Smooth muscle cell (in vitro differentiated cells): ENCODE measurements at regions not wholly inside any gene's neighbourhood (a gene's known extent, or its start where the extent isn't known, plus 50 kb on each side); places are given as distances from the start of the nearest gene placed in this dataset.

ENCODE experiments used
- DNase-seq: peaks from one replicate; lab custom pipeline; 2025; ENCODE audit not compliant: unreplicated experiment; lab: John Stamatoyannopoulos, UW
- H2AFZ ChIP-seq: fragments of 200-600 bp; sonication (generic); 2 replicates; pipeline ENCODE4 v1.6.0; 2016; ENCODE audit warnings: antibody characterized with exemption, low read depth, mild to moderate bottlenecking
- H3F3A ChIP-seq: fragments of 200-600 bp; sonication (generic); 2 replicates; pipeline ENCODE4 v1.6.0; 2017; ENCODE audit warnings: antibody characterized with exemption, low read depth
- H3K27ac ChIP-seq: fragments of 200-600 bp; sonication (generic); 2 replicates; pipeline ENCODE4 v1.5.1; 2016; ENCODE audit warnings: low read depth, mild to moderate bottlenecking
- H3K27me3 ChIP-seq: fragments of 200-600 bp; sonication (generic); 2 replicates; pipeline ENCODE4 v1.6.1; 2016; ENCODE audit warnings: low read depth, mild to moderate bottlenecking
- H3K36me3 ChIP-seq: fragments of 200-600 bp; sonication (generic); 2 replicates; pipeline ENCODE4 v1.5.1; 2016; ENCODE audit warnings: low read depth
- H3K4me1 ChIP-seq: fragments of 200-600 bp; sonication (generic); 2 replicates; pipeline ENCODE4 v1.5.1; 2016; ENCODE audit warnings: low read depth
- H3K4me2 ChIP-seq: fragments of 200-600 bp; sonication (generic); 2 replicates; pipeline ENCODE4 v1.6.0; 2016; ENCODE audit warnings: mild to moderate bottlenecking
- H3K4me3 ChIP-seq: fragments of 200-600 bp; sonication (generic); 2 replicates; pipeline ENCODE4 v1.5.1; 2016; ENCODE audit warnings: mild to moderate bottlenecking
- H3K79me2 ChIP-seq: fragments of 200-600 bp; sonication (generic); 2 replicates; pipeline ENCODE4 v1.6.0; 2016; ENCODE audit warnings: low read depth, mild to moderate bottlenecking
- H3K9ac ChIP-seq: fragments of 200-600 bp; sonication (generic); 2 replicates; pipeline ENCODE4 v1.6.0; 2016; ENCODE audit warnings: low read depth
- H3K9me3 ChIP-seq: fragments of 200-600 bp; sonication (generic); replicated peaks from 2 replicates; pipeline ENCODE4 v1.5.1; 2016; ENCODE audit warnings: low read depth
- H4K20me1 ChIP-seq: fragments of 200-600 bp; sonication (generic); 2 replicates; pipeline ENCODE4 v1.6.0; 2016; ENCODE audit warnings: low read depth
- CTCF ChIP-seq: fragments of 200-600 bp; sonication (generic); IDR thresholded peaks from 2 replicates; pipeline ENCODE4 v1.5.1; 2017; ENCODE audit warnings: borderline replicate concordance, mild to moderate bottlenecking, antibody characterized with exemption; ENCODE audit not compliant: insufficient read depth, poor library complexity, severe bottlenecking
- WGBS: methylation state at CpG from one replicate; pipeline ENCODE4 v1.1.7; 2016; ENCODE audit warnings: low lambda C conversion rate; 5-methylcytosine and 5-hydroxymethylcytosine counted together

GRCh38 chr4:30416547-30416946, 303.6 kb upstream of the PCDH7 start:
- no peaks in the 10 kb centered on the region for H3K4me1 ChIP-seq
- H3K36me3 ChIP-seq: peaks cover 7% of the 10 kb centered on the region
- H3K4me2 ChIP-seq: no peak overlapping the region
- no peaks in the 10 kb centered on the region for H3K27me3 ChIP-seq
- no peaks in the 10 kb centered on the region for H4K20me1 ChIP-seq
- no peaks in the 10 kb centered on the region for H3F3A ChIP-seq
- DNase-seq: no peak
- no peak overlapping the region for H3K27ac ChIP-seq
- no peaks in the 10 kb centered on the region for H3K79me2 ChIP-seq
- WGBS: 71% methylated on average over 3 of the region's 3 CpGs
- H3K4me3 ChIP-seq: no peak overlapping the region
- H3K9ac ChIP-seq: no peak overlapping the region
- TF ChIP-seq CTCF: no peak
- peaks cover 31% of the 10 kb centered on the region for H3K9me3 ChIP-seq
- no peak overlapping the region for H2AFZ ChIP-seq

GRCh38 chr4:30427932-30428331, 292.2 kb upstream of the PCDH7 start:
- Histone ChIP-seq H3K79me2 (no peaks in the 10 kb centered on the region), H3K9me3 (no peaks in the 10 kb centered on the region), H3K4me1 (no peaks in the 10 kb centered on the region), H2AFZ (no peak overlapping the region), H3K4me2 (no peak overlapping the region), H3K27ac (no peak overlapping the region), H4K20me1 (no peaks in the 10 kb centered on the region), H3K36me3 (no peaks in the 10 kb centered on the region), H3K27me3 (no peaks in the 10 kb centered on the region), H3K9ac (no peak overlapping the region), H3K4me3 (no peak overlapping the region), H3F3A (no peaks in the 10 kb centered on the region)
- 67% methylated on average over 2 of the region's 2 CpGs for WGBS
- no peak for TF ChIP-seq CTCF
- no peak for DNase-seq

DNA sequence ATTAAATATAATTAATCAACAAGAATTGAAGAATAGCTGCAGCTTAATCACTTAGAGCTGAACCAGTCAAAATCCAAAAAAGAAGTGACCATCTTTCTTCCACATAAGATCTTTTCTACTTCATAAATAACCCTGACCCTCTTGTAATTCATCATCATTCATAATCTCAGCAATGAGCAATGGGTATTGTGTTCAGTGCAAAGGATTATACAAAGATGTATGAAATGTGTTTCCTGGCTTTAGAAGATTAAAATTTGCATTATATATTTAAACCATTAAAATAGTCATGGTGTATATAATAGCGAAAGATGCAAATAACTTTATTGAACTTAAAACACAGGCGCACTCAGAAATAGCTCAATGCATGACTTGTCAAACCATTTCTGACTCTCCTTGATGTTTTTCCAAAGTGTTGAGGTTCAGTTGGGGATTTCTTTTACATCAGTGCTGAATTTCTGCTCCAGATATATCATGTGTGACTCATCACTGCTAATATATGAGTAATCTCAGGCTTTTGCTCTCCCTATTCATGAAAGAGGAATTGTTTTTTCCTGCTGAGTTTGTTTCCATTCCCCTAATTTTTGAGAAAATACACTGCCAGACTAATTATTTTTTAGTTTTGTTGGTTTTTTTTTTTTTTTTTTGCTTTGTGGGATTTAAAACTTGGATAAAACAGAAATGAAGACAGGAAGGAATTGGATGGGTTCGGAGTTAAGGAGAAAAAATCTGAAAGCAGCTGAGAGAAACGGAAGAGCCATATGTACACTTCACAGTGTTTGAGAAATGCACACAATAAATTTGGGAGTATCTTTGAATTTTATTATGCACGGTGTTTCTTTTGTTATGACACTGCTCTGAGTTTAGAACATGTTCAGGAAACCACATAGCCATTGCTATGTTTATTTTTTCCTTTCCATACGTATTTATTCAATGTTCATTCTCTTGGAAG, 290.1 kb upstream of the PCDH7 start:
- no peaks in the 10 kb centered on the region for H3K36me3 ChIP-seq
- no peak for DNase-seq

More for the DNA sequence above, 290.1 kb upstream of the PCDH7 start:
- H4K20me1 ChIP-seq: no peaks in the 10 kb centered on the region
- H2AFZ ChIP-seq: no peak overlapping the region
- peak overlapping the region; percentile 21 for H3K27ac ChIP-seq
- H3K4me1 ChIP-seq: no peaks in the 10 kb centered on the region
- peak overlapping the region; percentile 28 for H3K4me2 ChIP-seq
- H3K4me3 ChIP-seq: no peak overlapping the region
- H3K9me3 ChIP-seq: no peaks in the 10 kb centered on the region
- 61% methylated on average over 6 of the region's 6 CpGs for WGBS
- no peaks in the 10 kb centered on the region for H3K27me3 ChIP-seq
- no peaks in the 10 kb centered on the region for H3F3A ChIP-seq
- no peak overlapping the region for H3K9ac ChIP-seq
- H3K79me2 ChIP-seq: no peaks in the 10 kb centered on the region
- TF ChIP-seq CTCF: no peak
